IPS-NIHi7 (cell line): ENCODE measurements at regions not wholly inside any gene's neighbourhood (a gene's known extent, or its start where the extent isn't known, plus 50 kb on each side); places are given as distances from the start of the nearest gene placed in this dataset.
"Not testable (repeated sequence)": the region's sequence is repeated elsewhere in the genome, so short reads cannot be mapped to it uniquely, and the experiment has no call there.

ENCODE experiments used
- DNase-seq: peaks from one replicate; pipeline ENCODE4 v3.0.0; 2012; ENCODE audit warnings: mixed read lengths; ENCODE audit errors: extremely low spot score

DNA sequence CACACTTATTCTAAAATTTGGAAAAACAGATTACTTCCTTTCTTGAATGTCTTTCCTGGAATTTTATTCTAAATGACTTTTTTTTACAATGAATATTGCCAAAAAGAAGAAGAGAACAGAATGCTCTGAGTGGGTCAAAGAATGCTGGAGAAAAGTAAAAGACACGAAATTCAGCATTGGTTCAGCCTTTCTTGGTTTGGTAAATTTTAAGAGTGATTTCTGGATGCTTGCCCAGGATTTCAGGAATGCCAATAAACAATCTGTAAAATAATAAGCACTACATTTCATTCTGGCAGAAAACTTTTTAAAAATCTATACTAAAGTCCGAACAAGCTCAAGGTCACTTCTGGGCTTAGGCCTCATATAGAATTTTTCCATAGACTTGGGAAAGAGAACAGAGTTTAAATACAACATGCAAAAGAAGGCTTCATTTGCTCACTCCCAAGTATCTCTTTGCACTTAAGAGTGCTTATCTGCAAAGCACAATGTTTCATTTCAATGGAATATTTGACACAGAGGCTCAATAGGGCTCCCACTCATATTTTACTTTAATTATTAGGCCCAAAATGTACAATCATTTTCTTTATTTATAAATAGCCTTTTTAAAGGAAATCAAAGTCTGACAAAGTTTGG lies 359.5 kb upstream of the ANKRD30A start:
- DNase-seq, result no peak

GRCh38 chr10:36764823-36765222 lies 360.6 kb upstream of the ANKRD30A start:
- no peak for DNase-seq

- DNase-seq, result no peak
Observed at GRCh38 chr10:36761121-36761520, 364.3 kb upstream of the ANKRD30A start.

- no peak for DNase-seq
Observed at GRCh38 chr10:36759141-36759805, 366.1 kb upstream of the ANKRD30A start.

DNA sequence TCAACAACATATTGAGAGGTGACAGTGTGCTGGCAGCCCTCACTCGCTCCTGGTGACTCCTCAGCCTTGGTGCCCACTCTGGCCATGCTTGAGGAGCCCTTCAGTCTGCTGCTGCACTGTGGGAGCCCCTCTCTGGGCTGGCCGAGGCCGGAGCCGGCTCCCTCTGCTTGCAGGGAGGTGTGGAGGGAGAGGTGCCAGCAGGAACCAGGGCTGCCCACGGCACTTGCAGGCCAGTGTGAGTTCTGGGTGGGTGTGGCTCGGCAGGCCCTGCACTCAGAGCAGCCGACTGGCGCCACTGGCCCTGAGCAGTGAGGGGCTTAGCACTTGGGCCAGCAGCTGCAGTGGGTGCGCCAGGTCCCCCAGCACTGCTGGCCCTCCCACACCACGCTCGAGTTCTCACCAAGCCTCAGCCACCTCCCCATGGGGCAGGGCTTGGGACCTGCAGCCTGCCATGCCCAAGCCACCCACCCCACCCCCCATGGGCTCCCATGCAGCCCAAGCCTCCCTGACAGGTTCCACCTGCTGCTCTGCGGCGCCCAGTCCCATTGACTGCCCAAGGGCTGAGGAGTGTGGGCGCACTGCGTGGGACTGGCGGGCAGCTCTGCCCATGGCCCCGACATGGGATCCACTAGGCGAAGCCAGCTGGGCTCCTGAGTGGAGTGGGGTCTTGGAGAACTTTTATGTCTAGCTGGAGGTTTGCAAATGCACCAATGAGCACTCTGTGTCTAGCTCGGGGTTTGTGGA lies 377.1 kb upstream of the ANKRD30A start:
- no peak for DNase-seq

DNA sequence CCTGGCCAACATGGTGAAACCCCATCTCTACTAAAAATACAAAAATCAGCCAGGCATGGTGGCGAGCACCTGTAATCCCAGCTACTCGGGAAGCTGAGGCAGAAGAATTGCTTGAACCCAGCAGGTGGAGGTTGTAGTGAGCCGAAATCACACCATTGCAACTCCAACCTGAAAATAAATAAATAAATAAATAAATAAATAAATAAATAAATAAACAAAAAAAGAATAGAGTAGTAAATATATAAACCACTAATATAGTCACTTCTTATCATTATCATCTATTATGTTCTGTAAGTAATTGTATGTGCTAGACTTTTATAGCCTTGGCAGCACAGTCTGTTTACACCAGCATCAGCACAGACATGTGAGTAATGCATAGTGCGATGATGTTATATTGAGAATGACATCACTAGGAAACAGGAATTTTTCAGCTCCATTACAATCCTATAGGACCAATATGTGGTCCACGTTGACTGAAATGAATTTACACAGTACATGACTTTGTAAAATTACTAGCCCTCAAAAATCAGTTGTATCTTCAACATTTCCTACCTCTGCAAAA lies 385.4 kb upstream of the ANKRD30A start:
- DNase-seq, result no peak

DNA sequence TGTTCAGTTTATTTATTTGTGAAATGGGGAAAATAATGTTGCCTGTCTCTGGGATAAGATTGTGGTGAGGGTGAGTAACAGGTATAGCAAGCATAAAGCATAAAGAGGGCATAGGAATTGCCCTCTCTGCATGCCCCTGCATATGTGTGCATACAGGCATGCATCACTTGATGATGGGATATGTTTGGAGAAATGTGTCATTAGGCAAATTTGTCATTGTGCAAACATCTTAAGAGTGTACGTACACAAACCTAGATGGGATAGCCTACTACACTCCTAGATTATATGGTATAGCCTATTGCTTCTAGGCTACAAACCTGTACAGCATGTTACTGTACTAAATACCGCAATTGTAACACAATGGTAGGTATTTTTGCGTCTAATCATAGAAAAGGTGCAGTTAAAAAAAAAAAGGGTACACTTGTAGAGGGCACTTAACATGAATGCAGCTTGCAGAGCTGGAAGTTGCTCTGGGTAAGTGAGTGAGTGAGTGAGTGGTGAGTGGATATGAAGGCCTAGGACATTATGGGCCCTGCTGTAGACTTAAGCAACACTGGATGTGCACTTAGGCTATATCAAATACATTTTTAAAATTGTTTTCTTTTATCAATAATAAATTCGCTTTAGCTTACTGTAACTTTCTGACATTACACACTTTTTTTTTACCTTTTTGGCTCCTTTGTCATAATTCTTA lies 386.5 kb upstream of the ANKRD30A start:
- DNase-seq, result no peak

GRCh38 chr10:36736311-36736710 lies 389.1 kb upstream of the ANKRD30A start:
- DNase-seq, result no peak

GRCh38 chr10:36734590-36734989 lies 390.8 kb upstream of the ANKRD30A start:
- not testable (repeated sequence) for DNase-seq

DNA sequence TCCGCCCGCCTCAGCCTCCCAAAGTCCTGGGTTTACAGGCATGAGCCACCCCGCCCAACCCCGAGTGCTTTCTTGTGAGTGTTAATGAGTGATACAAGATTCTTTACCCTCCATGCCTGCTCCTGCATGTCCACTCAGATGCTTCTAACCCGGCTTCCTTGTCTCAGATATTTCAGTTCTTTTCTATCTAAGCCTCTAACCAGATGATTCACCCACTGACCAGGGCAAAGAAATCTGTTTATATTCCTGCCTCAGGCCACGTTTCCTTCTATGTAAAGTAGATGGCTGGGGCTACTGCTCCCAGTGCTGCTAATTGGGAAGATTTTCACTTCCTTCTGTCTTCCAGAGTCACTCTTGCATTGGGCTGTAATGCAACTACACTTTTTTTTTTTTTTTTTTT lies 395.1 kb upstream of the ANKRD30A start:
- no peak for DNase-seq

GRCh38 chr10:36728626-36729025 lies 396.8 kb upstream of the ANKRD30A start:
- DNase-seq, result no peak

DNA sequence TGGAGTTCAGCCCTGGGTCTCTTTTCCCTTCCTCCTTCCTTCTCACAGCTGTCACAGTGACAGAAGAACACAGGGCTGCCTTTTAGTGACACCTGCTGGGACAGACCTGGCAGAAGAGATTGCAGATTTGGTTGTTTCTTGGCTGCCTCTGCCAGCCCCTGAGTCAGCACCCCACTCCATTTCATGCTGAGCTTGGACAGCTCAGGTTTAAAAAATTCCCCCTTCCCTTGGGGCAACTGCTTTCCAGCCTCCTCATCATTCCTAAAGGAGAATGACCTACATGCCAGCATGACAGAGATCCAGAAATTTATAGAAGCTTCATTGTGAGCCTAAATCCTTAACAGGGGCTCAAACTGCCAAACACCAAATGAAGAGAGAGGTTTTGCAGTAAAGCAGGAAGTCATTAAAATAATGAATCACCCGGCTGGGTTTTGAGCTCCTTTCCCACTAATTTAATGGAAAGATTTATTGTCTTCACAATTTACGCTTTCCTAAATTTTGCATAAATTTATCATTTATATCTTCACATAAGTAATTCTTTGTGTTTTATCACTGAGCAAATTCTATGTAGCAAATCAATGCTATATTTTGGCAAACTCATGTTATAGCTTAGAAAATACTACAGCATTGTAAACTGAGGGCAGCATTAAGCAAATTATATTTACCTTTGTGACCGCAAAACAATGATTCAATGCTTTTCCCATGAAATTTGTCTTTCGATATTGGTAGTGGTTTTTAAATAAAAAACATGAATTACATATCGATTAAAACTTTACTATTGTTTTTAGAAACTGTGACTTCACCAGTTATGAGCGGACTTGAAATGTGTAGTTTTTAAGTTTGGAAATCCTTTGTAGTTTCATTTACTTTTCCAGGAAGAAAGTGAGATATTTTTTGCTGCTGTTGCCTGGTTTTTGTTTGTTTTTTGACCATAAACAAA lies 399.5 kb upstream of the ANKRD30A start:
- peak; percentile 78 for DNase-seq

DNA sequence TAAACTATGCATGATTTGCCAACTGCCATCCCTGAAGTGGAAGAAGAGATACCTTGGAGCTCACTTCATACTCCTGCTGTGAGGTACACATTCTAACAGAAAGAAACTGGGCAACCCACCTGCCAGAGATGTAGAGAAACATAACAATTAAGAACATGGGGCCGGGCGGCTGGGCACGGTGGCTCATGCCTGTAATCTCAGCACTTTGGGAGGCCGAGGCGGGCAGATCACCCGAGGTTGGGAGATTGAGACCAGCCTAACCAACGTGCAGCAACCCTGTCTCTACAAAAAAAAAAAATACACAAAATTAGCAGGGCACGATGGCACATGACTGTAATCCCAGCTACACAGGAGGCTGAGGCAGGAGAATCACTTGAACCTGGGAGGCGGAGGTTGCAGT lies 402.6 kb upstream of the ANKRD30A start:
- DNase-seq, result no peak

- DNase-seq, result no peak
Observed at GRCh38 chr10:36721871-36722270, 403.5 kb upstream of the ANKRD30A start.

DNA sequence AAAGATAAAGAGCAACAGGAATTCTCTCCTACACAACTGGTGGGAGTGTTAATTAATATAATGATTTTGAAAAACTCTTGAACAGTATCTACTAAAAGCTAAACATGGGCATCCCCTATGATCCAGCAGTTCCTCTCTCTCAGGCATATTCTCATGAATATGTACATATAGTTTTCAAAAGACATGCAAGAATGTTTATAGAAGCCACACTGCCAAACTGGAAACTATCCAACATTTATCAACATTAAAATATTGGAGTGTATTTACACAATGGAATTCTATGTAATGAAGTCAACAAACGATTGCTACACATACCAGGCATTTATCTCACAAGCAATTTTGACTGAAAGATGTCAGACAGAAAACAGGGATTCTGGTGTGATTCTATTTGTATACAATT lies 404.5 kb upstream of the ANKRD30A start:
- no peak for DNase-seq

GRCh38 chr10:36717118-36717517 lies 408.3 kb upstream of the ANKRD30A start:
- DNase-seq, result no peak

DNA sequence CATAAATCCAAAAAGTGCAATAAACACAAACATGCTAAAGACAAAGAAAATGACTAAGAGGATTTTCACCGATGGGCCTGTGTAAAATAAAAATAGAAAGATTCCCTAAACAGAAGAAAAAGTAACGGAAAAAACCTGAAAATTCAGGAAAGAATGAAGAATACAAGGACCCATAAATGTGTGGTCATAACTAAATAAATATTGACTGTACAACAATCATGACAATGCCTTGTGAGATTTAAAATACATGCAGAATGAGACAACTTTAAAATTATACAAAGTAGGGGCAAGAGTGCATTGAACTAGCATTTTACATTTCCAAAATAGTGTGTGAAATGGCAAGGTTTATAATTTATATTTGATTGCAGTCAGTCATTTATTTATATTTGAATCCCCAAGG lies 409.1 kb upstream of the ANKRD30A start:
- no peak for DNase-seq

GRCh38 chr10:36712695-36713094 lies 412.7 kb upstream of the ANKRD30A start:
- DNase-seq, result no peak

DNA sequence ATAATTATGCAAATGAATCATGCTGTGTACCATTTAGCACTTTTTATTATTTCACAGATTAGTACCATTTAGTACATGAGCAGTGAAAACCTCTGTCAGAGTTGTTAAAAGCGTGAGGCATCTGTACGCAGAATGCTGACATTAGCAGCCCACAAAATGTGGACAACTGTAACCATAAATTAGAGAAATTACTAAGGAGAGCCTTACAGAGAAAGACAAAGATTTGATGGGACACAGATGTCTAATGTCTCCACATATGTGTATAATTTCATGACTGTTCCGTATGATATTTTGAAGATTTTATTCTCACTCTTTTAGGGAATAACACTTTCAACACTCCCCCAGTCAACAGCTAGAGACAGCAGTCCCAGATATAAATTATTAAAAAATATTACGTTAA lies 414.0 kb upstream of the ANKRD30A start:
- DNase-seq, result no peak

GRCh38 chr10:36704124-36704523 lies 421.3 kb upstream of the ANKRD30A start:
- no peak for DNase-seq

GRCh38 chr10:36703179-36703578 lies 422.2 kb upstream of the ANKRD30A start:
- DNase-seq, result no peak
